H9 (cell line): ENCODE measurements at regions not wholly inside any gene's neighbourhood (a gene's known extent, or its start where the extent isn't known, plus 50 kb on each side); places are given as distances from the start of the nearest gene placed in this dataset.

Source experiments
- DNase-seq: peaks from one replicate; pipeline ENCODE4 v3.0.0-alpha.2; 2017
- H2AFZ ChIP-seq: one replicate; pipeline ENCODE4 v1.6.1; 2013; ENCODE audit warnings: mild to moderate bottlenecking, low read length, control low read depth, moderate library complexity
- H2AK5ac ChIP-seq: 2 replicates; pipeline ENCODE4 v1.6.1; 2013; ENCODE audit warnings: low read length, control low read depth, mixed read lengths; ENCODE audit not compliant: insufficient read length
- H2BK120ac ChIP-seq: one replicate; pipeline ENCODE4 v1.6.1; 2013; ENCODE audit warnings: low read depth, mild to moderate bottlenecking, low read length, control low read depth, inconsistent platforms; ENCODE audit not compliant: poor library complexity, severe bottlenecking
- H2BK12ac ChIP-seq: 2 replicates; pipeline ENCODE4 v1.6.1; 2013; ENCODE audit warnings: low read length, control low read depth, mixed read lengths, low read depth; ENCODE audit not compliant: insufficient read length
- H2BK15ac ChIP-seq: 2 replicates; pipeline ENCODE4 v1.6.1; 2013; ENCODE audit warnings: low read depth, low read length, control low read depth
- H2BK20ac ChIP-seq: one replicate; pipeline ENCODE4 v1.6.1; 2013; ENCODE audit warnings: low read depth, mild to moderate bottlenecking, low read length, control low read depth, inconsistent platforms; ENCODE audit not compliant: poor library complexity, severe bottlenecking
- H2BK5ac ChIP-seq: 2 replicates; pipeline ENCODE4 v1.6.1; 2013; ENCODE audit warnings: low read length, control low read depth, mixed read lengths; ENCODE audit not compliant: insufficient read length
- H3K14ac ChIP-seq: 2 replicates; pipeline ENCODE4 v1.6.1; 2013; ENCODE audit warnings: low read length, control low read depth; ENCODE audit not compliant: insufficient read depth
- H3K18ac ChIP-seq: 2 replicates; pipeline ENCODE4 v1.6.1; 2013; ENCODE audit warnings: low read depth, mild to moderate bottlenecking, mixed read lengths, low read length, control low read depth; ENCODE audit not compliant: insufficient read length
- H3K23ac ChIP-seq: 2 replicates; pipeline ENCODE4 v1.6.1; 2013; ENCODE audit warnings: low read length, control low read depth, mixed read lengths, low read depth; ENCODE audit not compliant: insufficient read length
- H3K23me2 ChIP-seq: 2 replicates; pipeline ENCODE4 v1.6.1; 2013; ENCODE audit warnings: low read depth, mild to moderate bottlenecking, mixed read lengths, low read length, control low read depth; ENCODE audit not compliant: insufficient read length, poor library complexity, severe bottlenecking
- H3K27ac ChIP-seq: 2 replicates; pipeline ENCODE4 v1.5.1; 2013; ENCODE audit warnings: low read length, control low read depth, mixed read lengths, low read depth; ENCODE audit not compliant: insufficient read length
- H3K27me3 ChIP-seq: 2 replicates; pipeline ENCODE4 v1.6.1; 2013; ENCODE audit warnings: low read length, control low read depth, inconsistent platforms; ENCODE audit not compliant: insufficient read depth
- H3K4ac ChIP-seq: 2 replicates; pipeline ENCODE4 v1.6.1; 2013; ENCODE audit warnings: low read depth, mild to moderate bottlenecking, control low read depth, inconsistent platforms, low read length, moderate library complexity
- H3K4me1 ChIP-seq: 2 replicates; pipeline ENCODE4 v1.6.1; 2013; ENCODE audit warnings: low read length, control low read depth, inconsistent platforms; ENCODE audit not compliant: insufficient read depth
- H3K4me2 ChIP-seq: 2 replicates; pipeline ENCODE4 v1.6.1; 2013; ENCODE audit warnings: low read length, control low read depth, mixed read lengths; ENCODE audit not compliant: insufficient read length, insufficient read depth
- H3K56ac ChIP-seq: 2 replicates; pipeline ENCODE4 v1.6.1; 2013; ENCODE audit warnings: low read depth, mild to moderate bottlenecking, mixed read lengths, low read length, control low read depth; ENCODE audit not compliant: insufficient read length
- H3K79me1 ChIP-seq: 2 replicates; pipeline ENCODE4 v1.6.1; 2013; ENCODE audit warnings: low read depth, mild to moderate bottlenecking, moderate library complexity, low read length, control low read depth, inconsistent platforms; ENCODE audit not compliant: insufficient read depth, poor library complexity, severe bottlenecking
- H3K79me2 ChIP-seq: 2 replicates; pipeline ENCODE4 v1.6.1; 2013; ENCODE audit warnings: low read length, control low read depth, inconsistent platforms; ENCODE audit not compliant: insufficient read depth
- H3K9ac ChIP-seq: 2 replicates; pipeline ENCODE4 v1.6.1; 2013; ENCODE audit warnings: low read length, control low read depth, mixed read lengths; ENCODE audit not compliant: insufficient read length; ENCODE audit errors: extremely low read depth
- H3K9me3 ChIP-seq: one replicate; pipeline ENCODE4 v1.6.1; 2013; ENCODE audit warnings: low read depth, low read length, inconsistent platforms; ENCODE audit not compliant: control insufficient read depth
- H3T11ph ChIP-seq: one replicate; pipeline ENCODE4 v1.6.1; 2013; ENCODE audit warnings: mild to moderate bottlenecking, low read length, control low read depth, inconsistent platforms
- H4K20me1 ChIP-seq: one replicate; pipeline ENCODE4 v1.6.1; 2013; ENCODE audit not compliant: control insufficient read depth, insufficient read length, insufficient read depth
- H4K5ac ChIP-seq: 2 replicates; pipeline ENCODE4 v1.6.1; 2013; ENCODE audit warnings: low read depth, mild to moderate bottlenecking, mixed read lengths, low read length, control low read depth; ENCODE audit not compliant: insufficient read length
- H4K8ac ChIP-seq: replicated peaks from 2 replicates; pipeline ENCODE4 v1.6.1; 2013; ENCODE audit warnings: low read length, control low read depth, mixed read lengths, low read depth; ENCODE audit not compliant: insufficient read length
- H4K91ac ChIP-seq: 2 replicates; pipeline ENCODE4 v1.6.1; 2013; ENCODE audit warnings: low read depth, mild to moderate bottlenecking, moderate library complexity, mixed read lengths, low read length, control low read depth; ENCODE audit not compliant: insufficient read length
- H3K27ac Mint-ChIP-seq, 3 experiments: 2 replicates in 2 of 3; 3 replicates in 1 of 3; pipeline ENCODE4 v1.8.0; 2020 to 2021; ENCODE audit warnings: mixed read lengths in 3 of 3, mild to moderate bottlenecking in 1 of 3, moderate library complexity in 1 of 3
- H3K27me3 Mint-ChIP-seq: 2 replicates; pipeline ENCODE4 v1.8.0; 2021; ENCODE audit warnings: low read depth, mild to moderate bottlenecking, moderate library complexity, mixed read lengths
- H3K36me3 Mint-ChIP-seq, 3 experiments: 2 replicates in 2 of 3; 3 replicates in 1 of 3; pipeline ENCODE4 v1.8.0; 2020 to 2021; ENCODE audit warnings: low read depth in 3 of 3, mixed read lengths in 3 of 3; ENCODE audit not compliant: insufficient read depth in 1 of 3
- H3K4me1 Mint-ChIP-seq, 2 experiments: 2 replicates each; pipeline ENCODE4 v1.8.0; 2020; ENCODE audit warnings: mixed read lengths in 2 of 2
- H3K4me3 Mint-ChIP-seq, 2 experiments: 2 replicates in 1 of 2; 3 replicates in 1 of 2; pipeline ENCODE4 v1.8.0; 2020 to 2021; ENCODE audit warnings: mild to moderate bottlenecking in 2 of 2, mixed read lengths in 2 of 2, moderate library complexity in 1 of 2
- H3K9me3 Mint-ChIP-seq, 2 experiments: 2 replicates in 1 of 2; 3 replicates in 1 of 2; pipeline ENCODE4 v1.8.0; 2020; ENCODE audit warnings: mild to moderate bottlenecking in 2 of 2, mixed read lengths in 2 of 2, moderate library complexity in 1 of 2
- WGBS: extraction: QIAGEN DNeasy Blood & Tissue Kit; methylation state at CpG from one replicate; pipeline ENCODE4 v1.1.7; 2013; ENCODE audit warnings: missing lambda C conversion rate, low lambda C conversion rate, mixed read lengths; ENCODE audit not compliant: insufficient read length; ENCODE audit errors: extremely low coverage; 5-methylcytosine and 5-hydroxymethylcytosine counted together
- TF ChIP-seq, protein P1 (sequence below): fragments of 200-600 bp; sonication (generic); conservative IDR thresholded peaks from 3 replicates; pipeline ENCODE4 v1.8.0; 2021; ENCODE audit warnings: antibody characterized with exemption, mild to moderate bottlenecking

DNA sequence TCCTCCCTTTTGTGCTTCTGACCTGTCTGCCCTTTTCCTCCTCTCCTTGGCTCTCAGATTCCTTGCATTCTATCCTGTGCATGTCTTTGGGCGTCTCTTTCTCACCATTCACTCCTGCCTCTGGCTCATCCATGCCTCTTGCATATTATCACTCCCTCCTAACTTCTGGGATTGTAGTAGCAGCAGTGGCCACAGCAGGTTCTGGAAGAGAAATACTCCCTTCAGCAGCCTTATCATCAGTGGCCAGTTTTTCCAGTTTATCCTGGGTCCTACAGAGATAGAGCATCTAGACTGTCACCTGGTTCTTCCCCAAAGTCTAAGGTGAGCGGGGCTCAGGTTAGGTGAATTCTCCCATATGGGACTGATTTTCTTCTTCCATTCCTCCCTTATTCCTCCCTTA, 354.0 kb upstream of the CCL2 start:
- WGBS, result no CpG with 5 or more reads among the region's 2 CpGs
- DNase-seq, result no peak
- H3K9ac ChIP-seq, result no peak overlapping the region

More for the DNA sequence above, 354.0 kb upstream of the CCL2 start:
- H3K56ac ChIP-seq, result no peak overlapping the region
- Mint-ChIP-seq H3K4me1 (peaks cover 23 to 26% of the 10 kb centered on the region in 2 experiments), H3K27ac (no peak overlapping the region), H3K9me3 (no peaks in the 10 kb centered on the region), H3K27me3 (no peaks in the 10 kb centered on the region), H3K36me3 (no peaks in the 10 kb centered on the region), H3K4me3 (no peak overlapping the region)
- no peak overlapping the region for H2BK15ac ChIP-seq
- H3K4me1 ChIP-seq, result peaks cover 13% of the 10 kb centered on the region; the same call in 1 of the 2 replicates
- H3K4me2 ChIP-seq, result no peak overlapping the region
- no peak overlapping the region for H4K91ac ChIP-seq
- no peak overlapping the region for H3T11ph ChIP-seq
- no peaks in the 10 kb centered on the region for H3K79me1 ChIP-seq
- no peak overlapping the region for H2BK12ac ChIP-seq
- H3K18ac ChIP-seq, result no peak overlapping the region
- H3K27ac ChIP-seq, result no peak overlapping the region
- H2BK120ac ChIP-seq, result no peak overlapping the region
- H3K27me3 ChIP-seq, result no peaks in the 10 kb centered on the region
- no peak overlapping the region for H2BK20ac ChIP-seq
- TF ChIP-seq, protein P1, sequence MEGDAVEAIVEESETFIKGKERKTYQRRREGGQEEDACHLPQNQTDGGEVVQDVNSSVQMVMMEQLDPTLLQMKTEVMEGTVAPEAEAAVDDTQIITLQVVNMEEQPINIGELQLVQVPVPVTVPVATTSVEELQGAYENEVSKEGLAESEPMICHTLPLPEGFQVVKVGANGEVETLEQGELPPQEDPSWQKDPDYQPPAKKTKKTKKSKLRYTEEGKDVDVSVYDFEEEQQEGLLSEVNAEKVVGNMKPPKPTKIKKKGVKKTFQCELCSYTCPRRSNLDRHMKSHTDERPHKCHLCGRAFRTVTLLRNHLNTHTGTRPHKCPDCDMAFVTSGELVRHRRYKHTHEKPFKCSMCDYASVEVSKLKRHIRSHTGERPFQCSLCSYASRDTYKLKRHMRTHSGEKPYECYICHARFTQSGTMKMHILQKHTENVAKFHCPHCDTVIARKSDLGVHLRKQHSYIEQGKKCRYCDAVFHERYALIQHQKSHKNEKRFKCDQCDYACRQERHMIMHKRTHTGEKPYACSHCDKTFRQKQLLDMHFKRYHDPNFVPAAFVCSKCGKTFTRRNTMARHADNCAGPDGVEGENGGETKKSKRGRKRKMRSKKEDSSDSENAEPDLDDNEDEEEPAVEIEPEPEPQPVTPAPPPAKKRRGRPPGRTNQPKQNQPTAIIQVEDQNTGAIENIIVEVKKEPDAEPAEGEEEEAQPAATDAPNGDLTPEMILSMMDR, result no peak
- H2AFZ ChIP-seq, result no peak overlapping the region
- no peak overlapping the region for H3K14ac ChIP-seq
- H4K5ac ChIP-seq, result no peak overlapping the region
- H2AK5ac ChIP-seq, result no peak overlapping the region
- no peaks in the 10 kb centered on the region for H4K20me1 ChIP-seq
- no peak overlapping the region for H3K23ac ChIP-seq
- H2BK5ac ChIP-seq, result no peak overlapping the region
- H3K79me2 ChIP-seq, result no peaks in the 10 kb centered on the region
- H3K23me2 ChIP-seq, result no peaks in the 10 kb centered on the region
- H3K4ac ChIP-seq, result no peak overlapping the region
- H4K8ac ChIP-seq, result no peak overlapping the region
- no peaks in the 10 kb centered on the region for H3K9me3 ChIP-seq
